ENCODE measurements at regions not wholly inside any gene's neighbourhood (a gene's known extent, or its start where the extent isn't known, plus 50 kb on each side); places are given as distances from the start of the nearest gene placed in this dataset.

- Histone ChIP-seq H3K9me3 (no peaks in the 10 kb centered on the region), H3K4me1 (no peaks in the 10 kb centered on the region), H3K27ac (no peak overlapping the region), H3K4me3 (no peak overlapping the region), H3K36me3 (no peaks in the 10 kb centered on the region), H3K27me3 (no peaks in the 10 kb centered on the region)
- TF ChIP-seq CTCF (IDR thresholded peaks at IDR 0.05): no peak
- no peak for DNase-seq
Measured at GRCh38 chr5:63563008-63563917, 399.0 kb downstream of the HTR1A start.

- no peak for DNase-seq
- no peak overlapping the region for H3K27ac ChIP-seq
Measured at GRCh38 chr5:63555874-63556273, 406.4 kb downstream of the HTR1A start.

GRCh38 chr5:63554191-63554590 lies 408.1 kb downstream of the HTR1A start:
- no peaks in the 10 kb centered on the region for H3K4me1 ChIP-seq
- H3K9me3 ChIP-seq: no peaks in the 10 kb centered on the region
- H3K4me3 ChIP-seq: no peak overlapping the region
- no peak for DNase-seq
- no peak overlapping the region for H3K27ac ChIP-seq
- no peak for TF ChIP-seq CTCF (IDR thresholded peaks at IDR 0.05)
- TF ChIP-seq POLR2A (IDR thresholded peaks at IDR 0.05): no peak
- H3K27me3 ChIP-seq: no peaks in the 10 kb centered on the region
- H3K36me3 ChIP-seq: no peaks in the 10 kb centered on the region

More at GRCh38 chr5:63555874-63556273, 406.4 kb downstream of the HTR1A start:
- Histone ChIP-seq H3K27me3 (no peaks in the 10 kb centered on the region), H3K36me3 (no peaks in the 10 kb centered on the region), H3K9me3 (no peaks in the 10 kb centered on the region), H3K4me1 (no peaks in the 10 kb centered on the region), H3K4me3 (no peak overlapping the region)
- TF ChIP-seq POLR2A (IDR thresholded peaks at IDR 0.05) (no peak), CTCF (IDR thresholded peaks at IDR 0.05) (no peak)

GRCh38 chr5:63553073-63553472 lies 409.2 kb downstream of the HTR1A start:
- no peaks in the 10 kb centered on the region for H3K27me3 ChIP-seq
- H3K9me3 ChIP-seq: no peaks in the 10 kb centered on the region
- no peaks in the 10 kb centered on the region for H3K36me3 ChIP-seq
- no peak for TF ChIP-seq CTCF (IDR thresholded peaks at IDR 0.05)
- no peak for TF ChIP-seq POLR2A (IDR thresholded peaks at IDR 0.05)
- no peak overlapping the region for H3K4me3 ChIP-seq
- no peak overlapping the region for H3K27ac ChIP-seq
- no peak for DNase-seq
- no peaks in the 10 kb centered on the region for H3K4me1 ChIP-seq

- no peak overlapping the region for H3K4me3 ChIP-seq
- H3K27me3 ChIP-seq: no peaks in the 10 kb centered on the region
- H3K27ac ChIP-seq: no peak overlapping the region
- no peaks in the 10 kb centered on the region for H3K4me1 ChIP-seq
- no peak for TF ChIP-seq CTCF (IDR thresholded peaks at IDR 0.05)
- TF ChIP-seq POLR2A (IDR thresholded peaks at IDR 0.05): no peak
- DNase-seq: no peak
- no peaks in the 10 kb centered on the region for H3K36me3 ChIP-seq
- no peaks in the 10 kb centered on the region for H3K9me3 ChIP-seq
Measured at GRCh38 chr5:63535840-63536602, 426.2 kb downstream of the HTR1A start.

Measured in Peyer's patch (tissue), 4 donors.